Activated naive CD4-positive, alpha-beta T cell treated with anti-CD3 and anti-CD28 coated beads, Interleukin-2, amount 50 U/mL, for 72 hours (primary cell): ENCODE measurements at regions not wholly inside any gene's neighbourhood (a gene's known extent, or its start where the extent isn't known, plus 50 kb on each side); places are given as distances from the start of the nearest gene placed in this dataset.
"Not testable (repeated sequence)": the region's sequence is repeated elsewhere in the genome, so short reads cannot be mapped to it uniquely, and the experiment has no call there.

Experiments used
- ATAC-seq, 2 donors: fragments of 150-1000 bp; cut with Tn5 transposase; 2 replicates each; pipeline ENCODE4 v1.10.0; 2021; ENCODE audit warnings: mild to moderate bottlenecking in 2 of 2, moderate library complexity in 2 of 2
- DNase-seq, 2 donors: peaks; one replicate each; pipeline ENCODE4 v3.0.0; 2021 to 2022; ENCODE audit warnings: low spot score in 2 of 2
- H3K27ac Mint-ChIP-seq, 2 donors: one replicate each; pipeline ENCODE4 v1.8.0; 2022; ENCODE audit warnings: mild to moderate bottlenecking in 2 of 2, mixed read lengths in 2 of 2
- H3K36me3 Mint-ChIP-seq, 2 donors: one replicate each; pipeline ENCODE4 v1.8.0; 2022; ENCODE audit warnings: mixed read lengths in 2 of 2
- H3K9me3 Mint-ChIP-seq, 2 donors: one replicate each; pipeline ENCODE4 v1.8.0; 2022; ENCODE audit warnings: mixed read lengths in 2 of 2

DNA sequence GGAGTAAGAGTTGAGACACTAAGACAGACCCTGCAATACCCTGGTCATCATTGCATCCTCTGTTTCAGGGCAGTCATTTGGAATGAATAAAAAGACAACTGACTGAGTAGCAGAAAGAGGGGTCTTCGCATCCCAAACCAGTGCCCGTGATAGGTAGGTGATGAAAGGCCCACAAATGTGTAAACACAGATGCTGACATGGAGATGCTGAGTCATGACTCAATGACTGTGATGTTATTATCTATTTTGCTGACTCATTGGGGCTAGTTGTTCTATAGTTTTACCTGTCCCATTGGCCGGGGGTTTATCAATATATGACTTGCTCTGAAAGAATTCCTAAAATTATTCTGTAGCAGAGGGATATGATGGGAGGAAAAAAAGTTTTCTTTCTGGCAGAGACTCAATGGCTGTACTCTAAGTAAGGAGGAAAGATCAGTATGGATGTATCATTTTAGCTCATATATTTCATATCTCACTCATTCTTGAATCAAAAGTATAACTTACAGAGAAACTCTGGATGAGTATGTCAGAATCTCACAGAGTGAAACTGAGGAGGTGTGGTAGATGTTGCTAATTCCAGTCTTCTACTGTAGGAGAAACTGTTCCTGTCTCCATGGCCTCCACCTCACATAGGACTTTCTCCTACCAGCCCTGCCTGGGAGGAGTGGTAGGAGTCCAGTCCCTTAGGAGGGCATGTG is 119.9 kb upstream of the PREP start:
- H3K9me3 Mint-ChIP-seq, result peaks cover 5% of the 10 kb centered on the region in 2 donors
- ATAC-seq (peak in 1 of 2 donors; percentile 49), DNase-seq (no peak)
- no peaks in the 10 kb centered on the region for H3K36me3 Mint-ChIP-seq
- H3K27ac Mint-ChIP-seq, result no peak overlapping the region

DNA sequence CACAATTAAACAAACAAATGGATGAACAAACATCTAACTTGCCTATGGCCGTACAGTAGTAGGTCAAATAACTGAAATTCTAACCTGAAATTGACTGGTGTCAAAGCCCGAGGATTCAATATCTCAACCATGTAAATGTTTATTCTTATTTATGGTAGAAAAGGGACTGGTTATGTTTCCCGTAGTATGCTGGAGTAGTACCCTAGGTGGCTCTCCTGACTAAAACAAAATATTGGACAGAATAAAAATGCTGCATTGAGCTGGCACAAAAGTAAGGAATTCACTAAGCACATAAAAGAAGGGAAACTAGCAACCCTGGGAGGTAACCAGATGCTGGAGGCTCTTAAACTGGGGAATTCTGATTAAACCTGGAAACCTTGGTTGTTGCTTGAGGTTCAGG is 117.1 kb upstream of the PREP start:
- no peak overlapping the region for H3K27ac Mint-ChIP-seq

DNA sequence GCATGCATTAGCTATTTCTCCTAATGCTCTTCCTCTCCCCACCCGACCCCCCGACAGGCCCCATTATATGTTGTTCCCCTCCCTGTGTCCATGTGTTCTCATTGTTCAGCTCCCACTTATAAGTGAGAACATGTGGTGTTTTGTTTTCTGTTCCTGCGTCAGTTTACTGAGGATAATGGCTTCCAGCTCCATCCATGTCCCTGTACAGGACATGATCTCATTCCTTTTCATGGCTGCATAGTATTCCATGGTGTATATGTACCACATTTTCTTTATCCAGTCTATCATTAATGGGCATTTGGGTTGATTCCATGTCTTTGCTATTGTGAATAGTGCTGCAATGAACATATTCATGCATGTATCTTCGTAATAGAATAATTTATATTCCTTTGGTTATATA is 116.1 kb upstream of the PREP start:
- not testable (repeated sequence) for ATAC-seq, H3K27ac Mint-ChIP-seq, H3K9me3 Mint-ChIP-seq, DNase-seq, H3K36me3 Mint-ChIP-seq

More for the DNA sequence above, 117.1 kb upstream of the PREP start:
- peaks cover 5% of the 10 kb centered on the region in 2 donors for H3K9me3 Mint-ChIP-seq
- ATAC-seq, result no peak
- no peaks in the 10 kb centered on the region for H3K36me3 Mint-ChIP-seq
- DNase-seq, result no peak

- H3K27ac Mint-ChIP-seq, result no peak overlapping the region
- ATAC-seq, result no peak
- peaks cover 5% of the 10 kb centered on the region in 2 donors for H3K9me3 Mint-ChIP-seq
- DNase-seq, result no peak
- H3K36me3 Mint-ChIP-seq, result no peaks in the 10 kb centered on the region
Measured at GRCh38 chr6:105515054-105515453, 112.2 kb upstream of the PREP start.

- ATAC-seq (no peak), DNase-seq (no peak)
- no peak overlapping the region for H3K27ac Mint-ChIP-seq
- H3K36me3 Mint-ChIP-seq, result no peaks in the 10 kb centered on the region
- H3K9me3 Mint-ChIP-seq, result peaks cover 5% of the 10 kb centered on the region in 2 donors
Measured at GRCh38 chr6:105514306-105514705, 111.4 kb upstream of the PREP start.

DNA sequence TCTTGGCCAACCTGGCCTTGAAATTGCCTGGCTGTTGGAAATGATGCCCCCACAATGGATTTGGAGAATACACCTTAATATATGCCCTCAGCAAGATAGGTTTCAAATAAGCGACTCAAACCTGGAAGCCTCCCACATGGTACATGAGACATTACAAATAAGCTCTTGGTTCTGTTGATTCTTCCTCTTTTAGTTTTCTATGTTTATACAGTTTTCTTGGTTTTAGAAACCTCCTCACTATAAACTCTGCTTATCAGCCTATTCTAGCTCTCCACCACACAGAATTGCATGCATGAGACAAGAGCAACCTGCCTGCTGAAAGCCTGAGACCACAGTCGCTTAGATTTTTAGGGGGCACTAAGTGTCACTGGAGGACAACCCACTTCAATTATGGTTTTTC is 108.8 kb upstream of the PREP start:
- H3K27ac Mint-ChIP-seq, result no peak overlapping the region
- DNase-seq, result no peak
- no peak for ATAC-seq
- H3K9me3 Mint-ChIP-seq, result no peaks in the 10 kb centered on the region
- H3K36me3 Mint-ChIP-seq, result no peaks in the 10 kb centered on the region

DNA sequence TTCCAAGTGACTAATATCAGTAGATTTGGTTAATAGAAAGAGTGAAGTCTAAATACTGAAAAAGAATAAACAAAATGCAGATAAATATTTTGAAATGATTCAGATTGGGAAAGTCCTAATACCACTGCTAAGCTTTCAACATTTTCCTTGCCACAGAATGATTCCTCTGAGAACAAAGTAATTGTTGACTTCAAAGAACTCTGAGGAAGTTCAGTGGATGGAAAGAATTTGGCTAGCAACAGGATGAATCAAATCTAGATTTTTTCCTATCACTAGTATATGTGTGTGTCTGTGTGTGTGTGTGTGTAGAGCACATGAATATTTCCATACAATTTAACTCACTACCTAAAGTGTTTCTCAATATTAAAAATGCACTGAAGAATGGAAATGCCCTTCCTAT is 107.9 kb upstream of the PREP start:
- Mint-ChIP-seq H3K27ac (no peak overlapping the region), H3K9me3 (no peaks in the 10 kb centered on the region), H3K36me3 (no peaks in the 10 kb centered on the region)
- ATAC-seq (no peak), DNase-seq (no peak)

DNA sequence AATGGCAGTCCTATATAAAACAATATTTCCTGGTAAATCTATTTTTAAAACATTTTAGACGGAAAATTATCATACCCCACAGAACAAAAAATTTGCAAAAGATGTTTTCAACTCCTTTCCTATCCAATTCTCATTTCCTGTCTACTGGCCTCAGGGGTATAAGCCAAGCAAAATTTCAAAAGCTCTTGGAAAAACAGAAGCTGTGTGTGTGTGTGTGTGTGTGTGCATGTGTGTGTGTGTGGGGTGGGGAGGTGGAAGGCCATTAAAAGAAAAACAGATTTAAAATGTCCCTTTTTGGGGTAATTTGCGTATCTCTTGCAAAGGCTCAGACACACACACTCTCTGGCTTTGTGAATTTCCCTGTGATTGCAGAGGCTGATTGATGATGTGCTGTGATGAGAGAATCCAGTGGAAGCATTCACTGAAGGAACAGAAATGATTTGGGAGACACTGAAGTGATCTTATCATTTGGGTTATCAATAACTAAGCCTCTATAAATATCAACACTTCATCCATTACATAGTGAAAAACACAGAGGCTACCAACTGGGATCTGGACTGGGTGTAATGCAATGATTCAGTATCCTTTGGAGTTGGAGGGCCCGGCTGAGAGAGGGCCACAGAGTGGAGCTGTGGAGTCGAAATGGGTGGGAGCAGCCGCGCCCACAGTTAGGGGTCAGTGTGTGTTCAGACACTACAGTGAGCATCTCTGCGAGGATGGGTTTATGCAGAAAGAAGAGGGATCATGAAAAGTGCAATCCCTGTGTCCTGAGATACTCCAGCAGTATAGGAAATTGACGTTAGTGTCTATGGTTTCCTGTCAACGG is 106.8 kb upstream of the PREP start:
- DNase-seq (no peak), ATAC-seq (no peak)
- no peaks in the 10 kb centered on the region for H3K9me3 Mint-ChIP-seq
- no peaks in the 10 kb centered on the region for H3K36me3 Mint-ChIP-seq
- no peak overlapping the region for H3K27ac Mint-ChIP-seq

- H3K27ac Mint-ChIP-seq, result no peak overlapping the region
Measured at GRCh38 chr6:105507811-105508210, 104.9 kb upstream of the PREP start.

GRCh38 chr6:105504706-105505105 is 101.8 kb upstream of the PREP start:
- H3K9me3 Mint-ChIP-seq, result no peaks in the 10 kb centered on the region
- DNase-seq (no peak), ATAC-seq (no peak)
- H3K27ac Mint-ChIP-seq, result no peak overlapping the region
- H3K36me3 Mint-ChIP-seq, result no peaks in the 10 kb centered on the region

More at GRCh38 chr6:105507811-105508210, 104.9 kb upstream of the PREP start:
- Mint-ChIP-seq H3K9me3 (no peaks in the 10 kb centered on the region), H3K36me3 (no peaks in the 10 kb centered on the region)
- no peak for DNase-seq
- no peak for ATAC-seq

GRCh38 chr6:105503641-105504040 is 100.8 kb upstream of the PREP start:
- Mint-ChIP-seq H3K9me3 (no peaks in the 10 kb centered on the region), H3K36me3 (no peaks in the 10 kb centered on the region), H3K27ac (no peak overlapping the region)
- no peak for DNase-seq
- no peak for ATAC-seq

GRCh38 chr6:105501826-105502344 is 99.0 kb upstream of the PREP start:
- ATAC-seq, result no peak
- no peaks in the 10 kb centered on the region for H3K36me3 Mint-ChIP-seq
- no peaks in the 10 kb centered on the region for H3K9me3 Mint-ChIP-seq
- H3K27ac Mint-ChIP-seq, result no peak overlapping the region
- DNase-seq, result no peak

GRCh38 chr6:105501246-105501645 is 98.4 kb upstream of the PREP start:
- H3K27ac Mint-ChIP-seq, result no peak overlapping the region
- ATAC-seq (no peak), DNase-seq (no peak)
- no peaks in the 10 kb centered on the region for H3K9me3 Mint-ChIP-seq
- H3K36me3 Mint-ChIP-seq, result no peaks in the 10 kb centered on the region

DNA sequence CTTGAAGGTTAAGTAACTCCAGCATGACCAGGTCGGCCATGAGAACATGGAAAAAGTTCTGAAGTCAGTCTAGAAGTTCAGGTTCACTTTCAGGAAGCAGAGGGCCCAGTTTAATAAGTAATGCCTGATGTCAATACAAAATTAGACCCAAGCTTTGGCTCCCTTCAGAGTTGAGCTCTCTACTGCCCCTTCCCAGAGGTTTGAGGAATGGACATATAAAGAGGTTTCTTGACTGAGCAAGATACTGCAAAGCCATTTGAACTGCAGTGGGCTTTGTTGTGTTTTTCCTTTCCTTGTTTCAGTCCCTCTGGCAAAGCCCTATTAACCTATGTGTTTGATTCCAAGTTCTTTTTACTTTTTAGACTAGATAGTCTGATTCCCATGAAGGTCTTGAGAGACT is 97.8 kb upstream of the PREP start:
- no peak for DNase-seq
- Mint-ChIP-seq H3K36me3 (no peaks in the 10 kb centered on the region), H3K9me3 (no peaks in the 10 kb centered on the region), H3K27ac (no peak overlapping the region)
- ATAC-seq, result no peak

DNA sequence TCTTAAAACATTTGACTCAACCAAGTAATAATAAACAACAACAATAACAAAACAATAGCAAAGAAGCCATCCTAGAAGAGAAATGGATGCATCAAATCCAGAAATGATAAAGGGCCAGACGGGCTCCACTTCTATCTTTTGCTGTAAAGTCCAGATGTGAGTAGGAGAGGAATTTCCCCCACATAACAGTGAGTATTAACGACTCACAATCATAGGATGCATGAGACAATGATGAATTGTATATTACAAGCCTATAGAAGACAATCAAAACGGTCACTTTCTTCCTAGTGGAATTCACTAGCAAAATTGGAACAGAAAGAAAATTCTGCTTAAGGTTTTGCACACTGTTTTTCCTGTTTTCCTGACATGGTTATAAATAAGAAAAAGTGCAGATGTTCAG is 97.0 kb upstream of the PREP start:
- DNase-seq (no peak), ATAC-seq (no peak)
- Mint-ChIP-seq H3K27ac (no peak overlapping the region), H3K9me3 (no peaks in the 10 kb centered on the region), H3K36me3 (no peaks in the 10 kb centered on the region)

GRCh38 chr6:105499136-105499870 is 96.4 kb upstream of the PREP start:
- DNase-seq, result no peak
- Mint-ChIP-seq H3K36me3 (no peaks in the 10 kb centered on the region), H3K9me3 (no peaks in the 10 kb centered on the region), H3K27ac (no peak overlapping the region)
- ATAC-seq, result no peak

- DNase-seq, result no peak
- H3K9me3 Mint-ChIP-seq, result no peaks in the 10 kb centered on the region
- H3K27ac Mint-ChIP-seq, result no peak overlapping the region
- no peak for ATAC-seq
- H3K36me3 Mint-ChIP-seq, result no peaks in the 10 kb centered on the region
Measured at GRCh38 chr6:105497549-105497948, 94.7 kb upstream of the PREP start.
